IMR-90 (cell line): ENCODE measurements at regions not wholly inside any gene's neighbourhood (a gene's known extent, or its start where the extent isn't known, plus 50 kb on each side); places are given as distances from the start of the nearest gene placed in this dataset.

Experiments used
- ATAC-seq: fragments of 200-7000 bp; cut with Tn5 transposase; 2 replicates; pipeline ENCODE4 v1.9.1; 2020; ENCODE audit warnings: low read depth, mild to moderate bottlenecking, moderate library complexity
- BruUV-seq: library from RNA; stranded (reverse); fragments of 400-500 nt; replicated peaks from 2 replicates; lab custom pipeline; 2021; lab: Mats Ljungman, UMichigan
- CTCF ChIA-PET: fragments of 300-600 bp; formaldehyde crosslinking; extraction: SDS; loops from one replicate; lab custom pipeline; 2021; ENCODE audit warnings: antibody characterized with exemption; lab: Yijun Ruan, JAX
- POLR2A ChIA-PET: fragments of 300-600 bp; sonication (Branson Sonifier 250); formaldehyde crosslinking; loops from one replicate; lab custom pipeline; 2022; ENCODE audit warnings: antibody characterized with exemption; ENCODE audit not compliant: unreplicated experiment; lab: Charles Lee
- DNase-seq: peaks from one replicate; pipeline ENCODE4 v3.0.0; 2013
- H2AFZ ChIP-seq: replicated peaks from 2 replicates; pipeline ENCODE3; 2013; ENCODE audit warnings: low read length, mild to moderate bottlenecking; ENCODE audit not compliant: poor library complexity
- H2AK5ac ChIP-seq: 2 replicates; pipeline ENCODE4 v1.6.1; 2013; ENCODE audit warnings: low read depth, low read length, inconsistent platforms
- H2AK9ac ChIP-seq: replicated peaks from 2 replicates; pipeline ENCODE3; 2013; ENCODE audit warnings: mild to moderate bottlenecking, low read depth, low read length, moderate library complexity; ENCODE audit not compliant: poor library complexity
- H2BK120ac ChIP-seq: 2 replicates; pipeline ENCODE4 v1.6.1; 2013; ENCODE audit warnings: low read depth, low read length, inconsistent platforms
- H2BK15ac ChIP-seq: 3 replicates; pipeline ENCODE4 v1.6.1; 2013; ENCODE audit warnings: low read depth, low read length, inconsistent platforms
- H2BK20ac ChIP-seq: 2 replicates; pipeline ENCODE4 v1.6.1; 2013; ENCODE audit warnings: low read depth, mild to moderate bottlenecking, inconsistent platforms, low read length, moderate library complexity
- H2BK5ac ChIP-seq: 2 replicates; pipeline ENCODE4 v1.6.1; 2013; ENCODE audit warnings: mild to moderate bottlenecking, low read depth, low read length, inconsistent platforms; ENCODE audit not compliant: poor library complexity, severe bottlenecking
- H3K14ac ChIP-seq: replicated peaks from 2 replicates; pipeline ENCODE4 v1.6.1; 2013; ENCODE audit warnings: low read depth, low read length, inconsistent platforms
- H3K18ac ChIP-seq: 2 replicates; pipeline ENCODE4 v1.6.1; 2013; ENCODE audit warnings: low read depth, low read length, control low read depth
- H3K23ac ChIP-seq: 2 replicates; pipeline ENCODE4 v1.6.1; 2013; ENCODE audit warnings: low read depth, low read length, inconsistent platforms
- H3K27ac ChIP-seq: 2 replicates; pipeline ENCODE4 v1.5.1; 2013; ENCODE audit warnings: mild to moderate bottlenecking, control low read depth, low read length; ENCODE audit not compliant: insufficient read depth
- H3K27me3 ChIP-seq: 2 replicates; pipeline ENCODE4 v1.6.1; 2013; ENCODE audit warnings: low read length; ENCODE audit not compliant: control insufficient read depth, insufficient read depth
- H3K36me3 ChIP-seq: 2 replicates; pipeline ENCODE4 v1.6.1; 2013; ENCODE audit warnings: low read length, mixed read lengths; ENCODE audit not compliant: control insufficient read depth, insufficient read depth
- H3K4ac ChIP-seq: 2 replicates; pipeline ENCODE4 v1.6.1; 2013; ENCODE audit warnings: low read depth, low read length, inconsistent platforms
- H3K4me1 ChIP-seq: 2 replicates; pipeline ENCODE4 v1.6.1; 2013; ENCODE audit warnings: low read length, mixed read lengths; ENCODE audit not compliant: control insufficient read depth, insufficient read depth
- H3K4me2 ChIP-seq: 2 replicates; pipeline ENCODE4 v1.6.1; 2013; ENCODE audit warnings: low read depth, mild to moderate bottlenecking, control low read depth, low read length, moderate library complexity
- H3K4me3 ChIP-seq: 2 replicates; pipeline ENCODE4 v1.5.1; 2013; ENCODE audit warnings: low read depth, mild to moderate bottlenecking, control low read depth, low read length, moderate library complexity; ENCODE audit not compliant: insufficient read depth
- H3K56ac ChIP-seq: 2 replicates; pipeline ENCODE4 v1.6.1; 2013; ENCODE audit warnings: low read length, inconsistent platforms; ENCODE audit not compliant: insufficient read depth; ENCODE audit errors: extremely low read depth
- H3K79me1 ChIP-seq, 2 experiments: 2 replicates each; pipeline ENCODE4 v1.6.1; 2013; ENCODE audit warnings: low read length in 2 of 2, inconsistent platforms in 1 of 2, low read depth in 1 of 2
- H3K9ac ChIP-seq: 2 replicates; pipeline ENCODE4 v1.6.1; 2013; ENCODE audit warnings: low read depth, low read length, control low read depth
- H3K9me1 ChIP-seq: 2 replicates; pipeline ENCODE4 v1.6.1; 2013; ENCODE audit warnings: low read length, inconsistent platforms; ENCODE audit not compliant: insufficient read depth
- H3K9me3 ChIP-seq: 2 replicates; pipeline ENCODE4 v1.6.1; 2013; ENCODE audit warnings: low read length; ENCODE audit not compliant: control insufficient read depth, insufficient read depth
- H4K20me1 ChIP-seq: 2 replicates; pipeline ENCODE4 v1.6.1; 2013; ENCODE audit warnings: low read length, inconsistent platforms; ENCODE audit not compliant: insufficient read depth
- H4K5ac ChIP-seq: 2 replicates; pipeline ENCODE4 v1.6.1; 2013; ENCODE audit warnings: mild to moderate bottlenecking, low read depth, low read length, control low read depth
- H4K8ac ChIP-seq, 2 experiments: 2 replicates each; pipeline ENCODE4 v1.6.1; 2013; ENCODE audit warnings: low read depth in 2 of 2, low read length in 2 of 2, control low read depth in 1 of 2, inconsistent platforms in 1 of 2
- H4K91ac ChIP-seq: 2 replicates; pipeline ENCODE4 v1.6.1; 2013; ENCODE audit warnings: low read depth, low read length, inconsistent platforms; ENCODE audit not compliant: insufficient read depth
- BHLHE40 ChIP-seq: fragments of 150-350 bp; IDR thresholded peaks from 2 replicates; pipeline ENCODE4 v1.6.1; 2016; ENCODE audit warnings: mild to moderate bottlenecking, low read depth, low read length
- CEBPB ChIP-seq: IDR thresholded peaks from 2 replicates; pipeline ENCODE4 v1.6.1; 2012; ENCODE audit warnings: low read depth, low read length, improper control_type of control experiment
- CHD1 ChIP-seq: IDR thresholded peaks from 2 replicates; pipeline ENCODE4 v1.6.1; 2012; ENCODE audit warnings: low read depth, low read length, improper control_type of control experiment
- FOS ChIP-seq: fragments of 150-350 bp; IDR thresholded peaks from 2 replicates; pipeline ENCODE4 v1.6.1; 2016; ENCODE audit warnings: low read depth, low read length
- MAFK ChIP-seq: IDR thresholded peaks from 2 replicates; pipeline ENCODE4 v1.6.1; 2012; ENCODE audit warnings: low read depth, low read length, improper control_type of control experiment
- MAZ ChIP-seq: IDR thresholded peaks from 2 replicates; pipeline ENCODE4 v1.6.1; 2012; ENCODE audit warnings: low read depth, mild to moderate bottlenecking, low read length, improper control_type of control experiment, moderate library complexity, borderline replicate concordance
- MXI1 ChIP-seq: IDR thresholded peaks from 2 replicates; pipeline ENCODE4 v1.6.1; 2012; ENCODE audit warnings: low read depth, mild to moderate bottlenecking, low read length, moderate library complexity, borderline replicate concordance
- NFE2L2 ChIP-seq: fragments of 150-350 bp; IDR thresholded peaks from 2 replicates; pipeline ENCODE4 v1.6.1; 2016; ENCODE audit warnings: low read depth, mild to moderate bottlenecking, low read length
- POLR2A ChIP-seq: IDR thresholded peaks from 2 replicates; pipeline ENCODE4 v1.6.1; 2012; ENCODE audit warnings: mild to moderate bottlenecking, low read depth, low read length
- RAD21 ChIP-seq: IDR thresholded peaks from 2 replicates; pipeline ENCODE4 v1.6.1; 2012; ENCODE audit warnings: low read length, improper control_type of control experiment
- RCOR1 ChIP-seq: IDR thresholded peaks from 2 replicates; pipeline ENCODE4 v1.6.1; 2012; ENCODE audit warnings: mild to moderate bottlenecking, low read length, improper control_type of control experiment; ENCODE audit not compliant: insufficient replicate concordance
- RFX5 ChIP-seq: IDR thresholded peaks from 2 replicates; pipeline ENCODE4 v1.8.0; 2012; ENCODE audit warnings: low read depth, mild to moderate bottlenecking, low read length, moderate library complexity
- SMC3 ChIP-seq: fragments of 150-350 bp; IDR thresholded peaks from 2 replicates; pipeline ENCODE4 v1.6.1; 2016; ENCODE audit warnings: low read depth, mild to moderate bottlenecking, antibody characterized with exemption, low read length, moderate library complexity
- USF2 ChIP-seq: fragments of 150-350 bp; IDR thresholded peaks from 2 replicates; pipeline ENCODE4 v1.6.1; 2017; ENCODE audit warnings: mild to moderate bottlenecking, antibody characterized with exemption, low read length, low read depth
- WGBS, 2 experiments: methylation state at CpG; one replicate each; pipeline versions ENCODE4 v1.1.5 to v1.1.7; 2013; ENCODE audit warnings: missing lambda C conversion rate in 2 of 2; ENCODE audit not compliant: insufficient read length in 1 of 2; ENCODE audit errors: extremely low coverage in 2 of 2; 5-methylcytosine and 5-hydroxymethylcytosine counted together
- dilution Hi-C: fragments of 300-500 bp; cut with HindIII; formaldehyde crosslinking; loops from one replicate; pipeline ENCODE4 v1.14.3; 2018; ENCODE audit warnings: low sequenced_read_pairs; ENCODE audit not compliant: unreplicated experiment
- in situ Hi-C: fragments of 300-500 bp; cut with MboI; formaldehyde crosslinking; loops from 3 replicates; pipeline ENCODE4 v1.14.3; 2019; ENCODE audit warnings: low sequenced_read_pairs, inconsistent platforms, mixed read lengths
- intact Hi-C: fragments of 100-400 bp; cut with micrococcal nuclease; formaldehyde crosslinking; loops from 2 replicates; pipeline ENCODE4 v1.10.0; 2022
- TF ChIP-seq, protein P1 (sequence below): fragments of 150-350 bp; IDR thresholded peaks from 2 replicates; pipeline ENCODE4 v1.6.1; 2016; ENCODE audit warnings: low read depth, mild to moderate bottlenecking, low read length, moderate library complexity, borderline replicate concordance
- TF ChIP-seq, protein P2 (sequence below): conservative IDR thresholded peaks from 2 replicates; pipeline ENCODE4 v1.5.1; 2012; ENCODE audit warnings: mild to moderate bottlenecking, low read depth, low read length, improper control_type of control experiment

DNA sequence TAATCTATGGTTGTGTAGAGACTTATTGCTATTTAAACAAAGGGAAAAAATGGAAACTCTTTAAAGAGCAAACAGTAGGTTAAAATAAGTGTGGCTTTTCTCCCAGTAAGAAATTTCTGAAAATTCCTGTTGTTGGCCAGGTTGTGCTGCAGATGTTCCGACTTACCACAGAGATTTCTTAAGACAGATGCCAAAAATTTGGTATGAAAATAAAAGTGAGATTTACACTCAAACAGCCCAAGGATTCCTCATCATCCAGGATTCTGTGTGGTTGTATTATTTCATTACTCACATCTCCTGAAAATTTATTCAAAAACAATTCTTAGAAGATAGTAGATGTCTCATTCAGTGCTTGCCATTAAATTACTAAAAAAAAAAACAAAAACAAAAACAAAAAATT, 296.7 kb upstream of the PTBP2 start:
- Histone ChIP-seq H2AK5ac (no peak overlapping the region), H4K20me1 (no peaks in the 10 kb centered on the region), H3K27ac (no peak overlapping the region), H3K4me3 (no peak overlapping the region), H3K23ac (no peak overlapping the region), H3K27me3 (no peaks in the 10 kb centered on the region), H3K18ac (no peak overlapping the region), H2AK9ac (no peak overlapping the region), H3K4ac (no peak overlapping the region), H2BK20ac (no peak overlapping the region), H3K79me1 (no peaks in the 10 kb centered on the region), H3K14ac (no peak overlapping the region), H4K91ac (no peak overlapping the region), H4K5ac (no peak overlapping the region), H3K9ac (no peak overlapping the region), H4K8ac (no peak overlapping the region), H2AFZ (no peak overlapping the region), H3K9me3 (no peaks in the 10 kb centered on the region), H3K4me2 (no peak overlapping the region), H3K56ac (no peak overlapping the region), H3K36me3 (no peaks in the 10 kb centered on the region), H3K4me1 (no peaks in the 10 kb centered on the region), H2BK120ac (no peak overlapping the region), H3K9me1 (no peaks in the 10 kb centered on the region), H2BK5ac (no peak overlapping the region), H2BK15ac (no peak overlapping the region)
- BruUV-seq = no TSS peak
- no peak for TF ChIP-seq FOS
- no peak for TF ChIP-seq NFE2L2
- TF ChIP-seq RCOR1 = no peak
- no peak for TF ChIP-seq CEBPB
- no peak for TF ChIP-seq POLR2A
- TF ChIP-seq SMC3 = no peak
- TF ChIP-seq, protein P1, sequence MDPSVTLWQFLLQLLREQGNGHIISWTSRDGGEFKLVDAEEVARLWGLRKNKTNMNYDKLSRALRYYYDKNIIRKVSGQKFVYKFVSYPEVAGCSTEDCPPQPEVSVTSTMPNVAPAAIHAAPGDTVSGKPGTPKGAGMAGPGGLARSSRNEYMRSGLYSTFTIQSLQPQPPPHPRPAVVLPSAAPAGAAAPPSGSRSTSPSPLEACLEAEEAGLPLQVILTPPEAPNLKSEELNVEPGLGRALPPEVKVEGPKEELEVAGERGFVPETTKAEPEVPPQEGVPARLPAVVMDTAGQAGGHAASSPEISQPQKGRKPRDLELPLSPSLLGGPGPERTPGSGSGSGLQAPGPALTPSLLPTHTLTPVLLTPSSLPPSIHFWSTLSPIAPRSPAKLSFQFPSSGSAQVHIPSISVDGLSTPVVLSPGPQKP = no peak
- no peak for TF ChIP-seq RFX5
- TF ChIP-seq RAD21 = no peak
- TF ChIP-seq MXI1 = no peak
- no peak for TF ChIP-seq CHD1
- TF ChIP-seq USF2 = no peak
- no peak for TF ChIP-seq MAZ
- no peak for TF ChIP-seq MAFK
- TF ChIP-seq, protein P2, sequence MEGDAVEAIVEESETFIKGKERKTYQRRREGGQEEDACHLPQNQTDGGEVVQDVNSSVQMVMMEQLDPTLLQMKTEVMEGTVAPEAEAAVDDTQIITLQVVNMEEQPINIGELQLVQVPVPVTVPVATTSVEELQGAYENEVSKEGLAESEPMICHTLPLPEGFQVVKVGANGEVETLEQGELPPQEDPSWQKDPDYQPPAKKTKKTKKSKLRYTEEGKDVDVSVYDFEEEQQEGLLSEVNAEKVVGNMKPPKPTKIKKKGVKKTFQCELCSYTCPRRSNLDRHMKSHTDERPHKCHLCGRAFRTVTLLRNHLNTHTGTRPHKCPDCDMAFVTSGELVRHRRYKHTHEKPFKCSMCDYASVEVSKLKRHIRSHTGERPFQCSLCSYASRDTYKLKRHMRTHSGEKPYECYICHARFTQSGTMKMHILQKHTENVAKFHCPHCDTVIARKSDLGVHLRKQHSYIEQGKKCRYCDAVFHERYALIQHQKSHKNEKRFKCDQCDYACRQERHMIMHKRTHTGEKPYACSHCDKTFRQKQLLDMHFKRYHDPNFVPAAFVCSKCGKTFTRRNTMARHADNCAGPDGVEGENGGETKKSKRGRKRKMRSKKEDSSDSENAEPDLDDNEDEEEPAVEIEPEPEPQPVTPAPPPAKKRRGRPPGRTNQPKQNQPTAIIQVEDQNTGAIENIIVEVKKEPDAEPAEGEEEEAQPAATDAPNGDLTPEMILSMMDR = no peak
- no peak for TF ChIP-seq BHLHE40
- DNase-seq = peak; percentile 31
- POLR2A ChIA-PET = no interaction called here
- no peak for ATAC-seq
- CTCF ChIA-PET = interaction anchor here (0.6 kb wide), 3 partner anchors 10 to 287 kb away, joined by 3 to 12 read pairs (median 5); no protein-coding TSS in a partner anchor
- intact Hi-C loops (no loop called here), in situ Hi-C loops (no loop called here), dilution Hi-C loops (no loop called here)
- no CpG with 5 or more reads among the region's 1 CpG for WGBS, 2 experiments
